Activated naive CD4-positive, alpha-beta T cell (primary cell): ENCODE measurements at regions not wholly inside any gene's neighbourhood (a gene's known extent, or its start where the extent isn't known, plus 50 kb on each side); places are given as distances from the start of the nearest gene placed in this dataset.

ENCODE experiments used
- DNase-seq, 4 experiments: peaks; one replicate each; lab custom pipeline; 2025; lab: John Stamatoyannopoulos, UW

- DNase-seq: no peak
These were observed 94.4 kb downstream of the NCR2 start for GRCh38 chr6:41429506-41430504.

- no peak for DNase-seq
These were observed 95.5 kb downstream of the NCR2 start for GRCh38 chr6:41430875-41431274.

- DNase-seq: no peak
These were observed 96.9 kb downstream of the NCR2 start for GRCh38 chr6:41432280-41432679.

GRCh38 chr6:41434803-41435481, 99.5 kb downstream of the NCR2 start:
- no peak for DNase-seq

GRCh38 chr6:41437604-41438003, 102.2 kb downstream of the NCR2 start:
- no peak for DNase-seq

GRCh38 chr6:41438746-41439145, 103.3 kb downstream of the NCR2 start:
- DNase-seq: no peak

- no peak for DNase-seq
These were observed 104.4 kb downstream of the NCR2 start for GRCh38 chr6:41439524-41440418.

GRCh38 chr6:41440958-41441357, 105.2 kb upstream of the FOXP4 start:
- no peak for DNase-seq

- no peak for DNase-seq
These were observed 104.4 kb upstream of the FOXP4 start for GRCh38 chr6:41441598-41442351.

GRCh38 chr6:41442352-41442672, 103.9 kb upstream of the FOXP4 start:
- no peak for DNase-seq

GRCh38 chr6:41442800-41443501, 103.2 kb upstream of the FOXP4 start:
- no peak for DNase-seq

GRCh38 chr6:41443616-41444525, 102.3 kb upstream of the FOXP4 start:
- DNase-seq: no peak

GRCh38 chr6:41445261-41445660, 100.9 kb upstream of the FOXP4 start:
- DNase-seq: no peak

- DNase-seq: no peak
These were observed 100.0 kb upstream of the FOXP4 start for GRCh38 chr6:41446132-41446531.

- DNase-seq: no peak
These were observed 99.2 kb upstream of the FOXP4 start for GRCh38 chr6:41446907-41447545.

GRCh38 chr6:41448256-41448655, 97.9 kb upstream of the FOXP4 start:
- DNase-seq: no peak

GRCh38 chr6:41449399-41450245, 96.6 kb upstream of the FOXP4 start:
- DNase-seq: no peak

GRCh38 chr6:41450581-41450980, 95.6 kb upstream of the FOXP4 start:
- no peak for DNase-seq
